IgD-negative memory B cell (primary cell): ENCODE measurements at regions not wholly inside any gene's neighbourhood (a gene's known extent, or its start where the extent isn't known, plus 50 kb on each side); places are given as distances from the start of the nearest gene placed in this dataset.
A peak's percentile ranks its signal among the peaks of the same experiment; 100 is the strongest.

Experiments
- H3K27ac Mint-ChIP-seq, 3 donors: one replicate each; pipeline ENCODE4 v1.8.0; 2020 to 2022; ENCODE audit warnings: mild to moderate bottlenecking in 3 of 3, mixed read lengths in 3 of 3, moderate library complexity in 1 of 3
- H3K27me3 Mint-ChIP-seq: one replicate; pipeline ENCODE4 v1.8.0; 2021; ENCODE audit warnings: mixed read lengths
- H3K36me3 Mint-ChIP-seq: one replicate; pipeline ENCODE4 v1.8.0; 2020; ENCODE audit warnings: mild to moderate bottlenecking, mixed read lengths
- H3K4me1 Mint-ChIP-seq, 3 donors: one replicate each; pipeline ENCODE4 v1.8.0; 2020 to 2022; ENCODE audit warnings: mixed read lengths in 3 of 3, mild to moderate bottlenecking in 1 of 3
- H3K4me3 Mint-ChIP-seq, 4 donors: one replicate each; pipeline ENCODE4 v1.8.0; 2020 to 2022; ENCODE audit warnings: mild to moderate bottlenecking in 4 of 4, mixed read lengths in 4 of 4, moderate library complexity in 3 of 4
- H3K9me3 Mint-ChIP-seq, 3 donors: one replicate each; pipeline ENCODE4 v1.8.0; 2020 to 2021; ENCODE audit warnings: mixed read lengths in 3 of 3, mild to moderate bottlenecking in 1 of 3

- Mint-ChIP-seq H3K9me3 (no peaks in the 10 kb centered on the region), H3K4me3 (no peak overlapping the region), H3K36me3 (no peaks in the 10 kb centered on the region), H3K27me3 (no peaks in the 10 kb centered on the region), H3K27ac (no peak overlapping the region), H3K4me1 (no peaks in the 10 kb centered on the region)
These were observed 129.7 kb downstream of the FAXC start for GRCh38 chr6:99219788-99220187.

- Mint-ChIP-seq H3K36me3 (no peaks in the 10 kb centered on the region), H3K27ac (no peak overlapping the region), H3K9me3 (no peaks in the 10 kb centered on the region), H3K27me3 (no peaks in the 10 kb centered on the region), H3K4me1 (no peaks in the 10 kb centered on the region), H3K4me3 (no peak overlapping the region)
These were observed 132.5 kb downstream of the FAXC start for GRCh38 chr6:99216959-99217358.

GRCh38 chr6:99195986-99196655 lies 153.4 kb downstream of the FAXC start:
- no peaks in the 10 kb centered on the region for H3K4me1 Mint-ChIP-seq
- no peaks in the 10 kb centered on the region for H3K36me3 Mint-ChIP-seq
- peaks cover 3% of the 10 kb centered on the region for H3K27me3 Mint-ChIP-seq
- H3K27ac Mint-ChIP-seq, result no peak overlapping the region
- peaks cover 0 to 7% (median 2%) of the 10 kb centered on the region in 3 donors for H3K9me3 Mint-ChIP-seq
- no peak overlapping the region for H3K4me3 Mint-ChIP-seq

- Mint-ChIP-seq H3K9me3 (peaks cover 0 to 4% (median 2%) of the 10 kb centered on the region in 3 donors), H3K27me3 (peaks cover 5% of the 10 kb centered on the region), H3K4me1 (peaks cover 0 to 8% (median 0%) of the 10 kb centered on the region in 3 donors), H3K27ac (no peak overlapping the region), H3K36me3 (no peaks in the 10 kb centered on the region), H3K4me3 (no peak overlapping the region)
These were observed 156.9 kb downstream of the FAXC start for GRCh38 chr6:99192561-99192960.

- Mint-ChIP-seq H3K27ac (no peak overlapping the region), H3K4me3 (peak overlapping the region in 1 of 4 donors; percentile 61), H3K27me3 (peaks cover 5% of the 10 kb centered on the region), H3K4me1 (peaks cover 0 to 8% (median 0%) of the 10 kb centered on the region in 3 donors), H3K9me3 (peaks cover 0 to 4% (median 2%) of the 10 kb centered on the region in 3 donors), H3K36me3 (no peaks in the 10 kb centered on the region)
These were observed 159.4 kb downstream of the FAXC start for GRCh38 chr6:99189823-99190721.

GRCh38 chr6:99187429-99187828 lies 162.0 kb downstream of the FAXC start:
- Mint-ChIP-seq H3K9me3 (peaks cover 0 to 2% (median 0%) of the 10 kb centered on the region in 3 donors), H3K4me1 (peaks cover 0 to 8% (median 0%) of the 10 kb centered on the region in 3 donors), H3K4me3 (no peak overlapping the region), H3K36me3 (no peaks in the 10 kb centered on the region), H3K27me3 (peaks cover 2% of the 10 kb centered on the region), H3K27ac (no peak overlapping the region)

- Mint-ChIP-seq H3K27ac (no peak overlapping the region), H3K9me3 (peaks cover 2 to 6% (median 6%) of the 10 kb centered on the region in 3 donors), H3K4me1 (peaks cover 0 to 8% (median 0%) of the 10 kb centered on the region in 3 donors), H3K4me3 (no peak overlapping the region), H3K36me3 (no peaks in the 10 kb centered on the region), H3K27me3 (peaks cover 2% of the 10 kb centered on the region)
These were observed 163.1 kb downstream of the FAXC start for GRCh38 chr6:99186417-99186816.

- peaks cover 4 to 14% (median 7%) of the 10 kb centered on the region in 3 donors for H3K9me3 Mint-ChIP-seq
- H3K27me3 Mint-ChIP-seq, result peaks cover 2% of the 10 kb centered on the region
- H3K4me1 Mint-ChIP-seq, result peaks cover 0 to 6% (median 0%) of the 10 kb centered on the region in 3 donors
- H3K27ac Mint-ChIP-seq, result no peak overlapping the region
- H3K36me3 Mint-ChIP-seq, result no peaks in the 10 kb centered on the region
- no peak overlapping the region for H3K4me3 Mint-ChIP-seq
These were observed 163.9 kb downstream of the FAXC start for GRCh38 chr6:99185525-99185924.

- no peaks in the 10 kb centered on the region for H3K27me3 Mint-ChIP-seq
These were observed 164.8 kb downstream of the FAXC start for GRCh38 chr6:99184696-99185095.

GRCh38 chr6:99183066-99183465 lies 166.4 kb downstream of the FAXC start:
- Mint-ChIP-seq H3K27ac (no peak overlapping the region), H3K4me1 (no peaks in the 10 kb centered on the region), H3K4me3 (no peak overlapping the region), H3K27me3 (peaks cover 3% of the 10 kb centered on the region), H3K9me3 (peaks cover 9 to 23% (median 11%) of the 10 kb centered on the region in 3 donors), H3K36me3 (no peaks in the 10 kb centered on the region)

More at GRCh38 chr6:99184696-99185095, 164.8 kb downstream of the FAXC start:
- Mint-ChIP-seq H3K4me1 (peaks cover 0 to 1% (median 0%) of the 10 kb centered on the region in 3 donors), H3K4me3 (no peak overlapping the region), H3K36me3 (no peaks in the 10 kb centered on the region), H3K9me3 (peaks cover 6 to 19% (median 12%) of the 10 kb centered on the region in 3 donors), H3K27ac (no peak overlapping the region)

GRCh38 chr6:99181174-99181573 lies 168.3 kb downstream of the FAXC start:
- no peak overlapping the region for H3K4me3 Mint-ChIP-seq
- no peak overlapping the region for H3K27ac Mint-ChIP-seq
- no peaks in the 10 kb centered on the region for H3K4me1 Mint-ChIP-seq
- no peaks in the 10 kb centered on the region for H3K36me3 Mint-ChIP-seq
- peaks cover 9 to 23% (median 11%) of the 10 kb centered on the region in 3 donors for H3K9me3 Mint-ChIP-seq
- H3K27me3 Mint-ChIP-seq, result peaks cover 3% of the 10 kb centered on the region

- H3K4me1 Mint-ChIP-seq, result no peaks in the 10 kb centered on the region
- no peak overlapping the region for H3K27ac Mint-ChIP-seq
- peaks cover 3% of the 10 kb centered on the region for H3K27me3 Mint-ChIP-seq
These were observed 171.3 kb downstream of the FAXC start for GRCh38 chr6:99178168-99178567.

GRCh38 chr6:99177736-99178135 lies 171.7 kb downstream of the FAXC start:
- Mint-ChIP-seq H3K36me3 (no peaks in the 10 kb centered on the region), H3K27ac (no peak overlapping the region), H3K27me3 (peaks cover 3% of the 10 kb centered on the region), H3K4me1 (no peaks in the 10 kb centered on the region), H3K4me3 (no peak overlapping the region), H3K9me3 (peaks cover 9 to 23% (median 11%) of the 10 kb centered on the region in 3 donors)

More at GRCh38 chr6:99178168-99178567, 171.3 kb downstream of the FAXC start:
- no peaks in the 10 kb centered on the region for H3K36me3 Mint-ChIP-seq
- no peak overlapping the region for H3K4me3 Mint-ChIP-seq
- peaks cover 9 to 23% (median 11%) of the 10 kb centered on the region in 3 donors for H3K9me3 Mint-ChIP-seq

GRCh38 chr6:99165838-99166237 lies 183.6 kb downstream of the FAXC start:
- Mint-ChIP-seq H3K4me3 (no peak overlapping the region), H3K9me3 (peaks cover 0 to 5% (median 1%) of the 10 kb centered on the region in 3 donors), H3K27ac (no peak overlapping the region), H3K4me1 (no peaks in the 10 kb centered on the region), H3K36me3 (no peaks in the 10 kb centered on the region), H3K27me3 (peaks cover 2% of the 10 kb centered on the region)

- Mint-ChIP-seq H3K27ac (no peak overlapping the region), H3K4me1 (peaks cover 0 to 3% (median 0%) of the 10 kb centered on the region in 3 donors), H3K36me3 (no peaks in the 10 kb centered on the region)
These were observed 197.2 kb downstream of the FAXC start for GRCh38 chr6:99152347-99152643.

More at GRCh38 chr6:99152347-99152643, 197.2 kb downstream of the FAXC start:
- Mint-ChIP-seq H3K27me3 (peaks cover 3% of the 10 kb centered on the region), H3K4me3 (no peak overlapping the region), H3K9me3 (peaks cover 0 to 2% (median 0%) of the 10 kb centered on the region in 3 donors)
